OCI-LY3 (cell line): ENCODE measurements at regions not wholly inside any gene's neighbourhood (a gene's known extent, or its start where the extent isn't known, plus 50 kb on each side); places are given as distances from the start of the nearest gene placed in this dataset.
"Not testable (repeated sequence)": the region's sequence is repeated elsewhere in the genome, so short reads cannot be mapped to it uniquely, and the experiment has no call there.

Experiments
- CTCF ChIP-seq: fragments of 200-600, 300-600 bp; sonication (generic); IDR thresholded peaks from 2 replicates; pipeline ENCODE4 v1.5.1; 2014; ENCODE audit warnings: antibody characterized with exemption, low read length, low read depth
- EZH2phosphoT487 ChIP-seq: fragments of 200-600 bp; shearing (Covaris generic); IDR thresholded peaks from 2 replicates; pipeline ENCODE4 v1.6.1; 2018; ENCODE audit warnings: antibody characterized with exemption, mixed run types, low read depth

- not testable (repeated sequence) for TF ChIP-seq CTCF, EZH2phosphoT487
These were observed 76.5 kb upstream of the PLEKHG1 start for GRCh38 chr6:150523216-150523615.
